Mesendoderm (in vitro differentiated cells): ENCODE measurements at regions not wholly inside any gene's neighbourhood (a gene's known extent, or its start where the extent isn't known, plus 50 kb on each side); places are given as distances from the start of the nearest gene placed in this dataset.

Experiments
- DNase-seq: peaks from one replicate; pipeline ENCODE4 v3.0.0; 2013
- H2AK5ac ChIP-seq: 2 replicates; pipeline ENCODE4 v1.6.1; 2013; ENCODE audit warnings: low read length, inconsistent platforms
- H2BK120ac ChIP-seq: 2 replicates; pipeline ENCODE4 v1.6.1; 2013; ENCODE audit warnings: low read depth, mild to moderate bottlenecking, low read length, moderate library complexity, mixed read lengths
- H2BK15ac ChIP-seq: replicated peaks from 2 replicates; pipeline ENCODE4 v1.6.1; 2013; ENCODE audit warnings: low read depth, mild to moderate bottlenecking, moderate library complexity
- H2BK5ac ChIP-seq: 2 replicates; pipeline ENCODE4 v1.6.1; 2013; ENCODE audit warnings: low read length, inconsistent platforms
- H3K18ac ChIP-seq: 2 replicates; pipeline ENCODE4 v1.6.1; 2013; ENCODE audit warnings: mild to moderate bottlenecking, low read length, mixed read lengths
- H3K23ac ChIP-seq: one replicate; pipeline ENCODE4 v1.6.1; 2013; ENCODE audit warnings: low read length
- H3K27ac ChIP-seq: 2 replicates; pipeline ENCODE4 v1.5.1; 2013; ENCODE audit warnings: low read depth, mild to moderate bottlenecking, inconsistent platforms, low read length, moderate library complexity
- H3K27me3 ChIP-seq: 2 replicates; pipeline ENCODE4 v1.6.1; 2013; ENCODE audit warnings: low read length, control low read depth, mild to moderate bottlenecking, inconsistent platforms; ENCODE audit not compliant: insufficient read depth, poor library complexity
- H3K36me3 ChIP-seq: 2 replicates; pipeline ENCODE4 v1.6.1; 2013; ENCODE audit warnings: low read length, inconsistent platforms; ENCODE audit not compliant: control insufficient read depth, insufficient read depth
- H3K4ac ChIP-seq: one replicate; pipeline ENCODE4 v1.6.1; 2013; ENCODE audit warnings: low read depth, mild to moderate bottlenecking, low read length, moderate library complexity
- H3K4me1 ChIP-seq: 2 replicates; pipeline ENCODE4 v1.6.1; 2013; ENCODE audit warnings: low read depth, low read length, inconsistent platforms; ENCODE audit not compliant: control insufficient read depth
- H3K4me2 ChIP-seq: 2 replicates; pipeline ENCODE4 v1.6.1; 2013; ENCODE audit warnings: low read length
- H3K4me3 ChIP-seq: 2 replicates; pipeline ENCODE4 v1.5.1; 2013; ENCODE audit warnings: mild to moderate bottlenecking, low read length
- H3K56ac ChIP-seq: one replicate; pipeline ENCODE4 v1.6.1; 2013; ENCODE audit warnings: low read length
- H3K79me1 ChIP-seq: 2 replicates; pipeline ENCODE4 v1.6.1; 2013; ENCODE audit warnings: low read length, inconsistent platforms
- H3K79me2 ChIP-seq: 2 replicates; pipeline ENCODE4 v1.6.1; 2013; ENCODE audit warnings: mild to moderate bottlenecking, low read length; ENCODE audit not compliant: control insufficient read depth, insufficient read depth
- H3K9ac ChIP-seq: 2 replicates; pipeline ENCODE4 v1.6.1; 2013; ENCODE audit warnings: low read length, inconsistent platforms
- H4K5ac ChIP-seq: one replicate; pipeline ENCODE4 v1.6.1; 2013; ENCODE audit warnings: low read length
- H4K8ac ChIP-seq: one replicate; pipeline ENCODE4 v1.6.1; 2013; ENCODE audit warnings: low read depth, mild to moderate bottlenecking, control low read depth, low read length, moderate library complexity
- WGBS: extraction: QIAGEN DNeasy Blood & Tissue Kit; methylation state at CpG from one replicate; pipeline ENCODE4 v1.1.7; 2013; ENCODE audit warnings: low lambda C conversion rate, missing lambda C conversion rate; ENCODE audit not compliant: insufficient coverage; ENCODE audit errors: extremely low coverage; 5-methylcytosine and 5-hydroxymethylcytosine counted together

- Histone ChIP-seq H3K79me2 (no peaks in the 10 kb centered on the region), H2BK15ac (no peak overlapping the region), H3K79me1 (no peaks in the 10 kb centered on the region), H3K56ac (no peak overlapping the region), H3K27me3 (no peaks in the 10 kb centered on the region), H3K36me3 (no peaks in the 10 kb centered on the region), H3K9ac (no peak overlapping the region), H3K4ac (no peak overlapping the region), H3K23ac (no peak overlapping the region), H4K8ac (no peak overlapping the region), H4K5ac (no peak overlapping the region), H3K27ac (no peak overlapping the region), H3K18ac (no peak overlapping the region), H2BK120ac (no peak overlapping the region), H2BK5ac (no peak overlapping the region), H2AK5ac (no peak overlapping the region), H3K4me1 (no peaks in the 10 kb centered on the region), H3K4me3 (no peak overlapping the region), H3K4me2 (no peak overlapping the region)
- WGBS: no CpG with 5 or more reads among the region's 2 CpGs
- peak; percentile 43 for DNase-seq
Measured at GRCh38 chr4:124964251-124964650, 251.7 kb upstream of the ANKRD50 start.

GRCh38 chr4:124961138-124961750 lies 248.7 kb upstream of the ANKRD50 start:
- Histone ChIP-seq H2BK15ac (no peak overlapping the region), H3K36me3 (no peaks in the 10 kb centered on the region), H3K79me1 (no peaks in the 10 kb centered on the region), H3K27me3 (no peaks in the 10 kb centered on the region), H2BK120ac (no peak overlapping the region), H3K27ac (no peak overlapping the region), H3K18ac (no peak overlapping the region), H4K5ac (no peak overlapping the region), H2BK5ac (no peak overlapping the region), H3K4me3 (peak overlapping the region; percentile 8), H3K79me2 (no peaks in the 10 kb centered on the region), H3K56ac (no peak overlapping the region), H4K8ac (no peak overlapping the region), H3K9ac (no peak overlapping the region), H3K4me2 (no peak overlapping the region), H3K4ac (no peak overlapping the region), H2AK5ac (no peak overlapping the region), H3K23ac (no peak overlapping the region), H3K4me1 (no peaks in the 10 kb centered on the region)
- no CpG with 5 or more reads among the region's 4 CpGs for WGBS
- no peak for DNase-seq

GRCh38 chr4:124958847-124959246 lies 246.3 kb upstream of the ANKRD50 start:
- no peak overlapping the region for H3K4ac ChIP-seq
- H3K79me1 ChIP-seq: no peaks in the 10 kb centered on the region
- H2BK15ac ChIP-seq: no peak overlapping the region
- no peak overlapping the region for H4K5ac ChIP-seq
- no peak overlapping the region for H3K23ac ChIP-seq
- H3K4me1 ChIP-seq: no peaks in the 10 kb centered on the region
- no peak overlapping the region for H3K4me2 ChIP-seq
- no peak overlapping the region for H3K27ac ChIP-seq
- DNase-seq: no peak
- H3K36me3 ChIP-seq: no peaks in the 10 kb centered on the region
- H2AK5ac ChIP-seq: no peak overlapping the region
- no peak overlapping the region for H3K4me3 ChIP-seq
- no peak overlapping the region for H2BK5ac ChIP-seq
- H3K79me2 ChIP-seq: no peaks in the 10 kb centered on the region
- H4K8ac ChIP-seq: no peak overlapping the region
- H2BK120ac ChIP-seq: no peak overlapping the region
- no peak overlapping the region for H3K56ac ChIP-seq
- no CpG with 5 or more reads among the region's 1 CpG for WGBS
- H3K9ac ChIP-seq: no peak overlapping the region
- H3K18ac ChIP-seq: no peak overlapping the region
- no peaks in the 10 kb centered on the region for H3K27me3 ChIP-seq

GRCh38 chr4:124955476-124955875 lies 242.9 kb upstream of the ANKRD50 start:
- Histone ChIP-seq H3K27ac (no peak overlapping the region), H3K56ac (no peak overlapping the region), H3K9ac (no peak overlapping the region), H3K23ac (no peak overlapping the region), H3K4me2 (no peak overlapping the region), H2BK5ac (no peak overlapping the region), H3K18ac (no peak overlapping the region), H2AK5ac (no peak overlapping the region), H3K79me1 (no peaks in the 10 kb centered on the region), H3K27me3 (no peaks in the 10 kb centered on the region), H3K79me2 (no peaks in the 10 kb centered on the region), H4K8ac (no peak overlapping the region), H2BK120ac (no peak overlapping the region), H3K4me1 (no peaks in the 10 kb centered on the region), H3K4me3 (no peak overlapping the region), H4K5ac (no peak overlapping the region), H3K4ac (no peak overlapping the region), H3K36me3 (no peaks in the 10 kb centered on the region), H2BK15ac (no peak overlapping the region)
- WGBS: no CpG with 5 or more reads among the region's 2 CpGs
- no peak for DNase-seq

DNA sequence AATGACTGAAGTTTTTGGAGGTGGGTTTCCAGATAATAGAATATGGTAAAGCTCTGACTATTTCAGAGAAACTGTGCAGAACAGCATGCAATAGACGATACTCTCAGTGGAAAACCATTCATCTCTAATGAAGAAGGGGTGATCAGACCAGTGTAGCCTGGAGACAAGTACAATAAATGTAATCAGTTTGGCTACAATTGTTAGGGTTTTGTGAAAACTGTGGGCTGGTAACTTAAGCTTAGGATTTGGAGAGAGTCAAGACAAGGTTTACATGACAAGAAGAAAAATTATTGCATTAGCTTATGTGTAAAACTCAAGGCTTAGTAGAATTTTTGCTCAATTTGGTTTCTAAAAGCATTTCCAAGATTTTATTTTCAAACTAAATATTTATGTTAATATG lies 241.5 kb upstream of the ANKRD50 start:
- Histone ChIP-seq H4K5ac (no peak overlapping the region), H3K27ac (no peak overlapping the region), H3K18ac (no peak overlapping the region), H4K8ac (no peak overlapping the region), H2AK5ac (no peak overlapping the region), H3K4me2 (no peak overlapping the region), H3K56ac (no peak overlapping the region), H3K9ac (no peak overlapping the region), H3K79me2 (no peaks in the 10 kb centered on the region), H3K4me3 (no peak overlapping the region), H3K4me1 (no peaks in the 10 kb centered on the region), H3K27me3 (no peaks in the 10 kb centered on the region), H2BK15ac (no peak overlapping the region), H2BK120ac (no peak overlapping the region), H3K79me1 (no peaks in the 10 kb centered on the region), H2BK5ac (no peak overlapping the region), H3K23ac (no peak overlapping the region), H3K4ac (no peak overlapping the region), H3K36me3 (no peaks in the 10 kb centered on the region)
- WGBS: no CpG with 5 or more reads among the region's 1 CpG
- DNase-seq: no peak

DNA sequence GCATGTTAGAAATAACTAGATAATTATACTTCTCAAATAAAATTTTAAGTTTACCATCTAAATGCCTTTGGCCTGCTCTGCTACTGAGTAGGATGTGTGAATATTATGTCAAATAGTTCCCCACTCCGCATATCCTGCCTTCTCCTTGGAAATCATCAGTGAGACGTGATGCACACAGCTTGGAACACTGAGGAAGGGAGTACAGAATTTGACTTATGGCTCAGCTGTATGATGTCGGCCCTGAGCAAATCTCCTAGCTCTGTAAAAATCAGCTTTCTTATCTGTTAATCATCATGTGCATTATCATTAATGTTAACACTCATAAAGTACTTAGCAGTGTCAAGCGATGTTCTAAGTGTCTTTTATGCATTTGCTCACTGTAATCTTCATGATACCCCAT lies 241.0 kb upstream of the ANKRD50 start:
- Histone ChIP-seq H3K36me3 (no peaks in the 10 kb centered on the region), H4K5ac (no peak overlapping the region), H3K56ac (no peak overlapping the region), H3K4me2 (no peak overlapping the region), H2BK120ac (no peak overlapping the region), H2AK5ac (no peak overlapping the region), H3K18ac (no peak overlapping the region), H3K9ac (no peak overlapping the region), H4K8ac (no peak overlapping the region), H3K4ac (no peak overlapping the region), H3K27ac (no peak overlapping the region), H3K4me1 (no peaks in the 10 kb centered on the region), H3K79me1 (no peaks in the 10 kb centered on the region), H2BK15ac (no peak overlapping the region), H3K23ac (no peak overlapping the region), H3K27me3 (no peaks in the 10 kb centered on the region), H2BK5ac (no peak overlapping the region), H3K4me3 (no peak overlapping the region), H3K79me2 (no peaks in the 10 kb centered on the region)
- no peak for DNase-seq
- WGBS: no CpG with 5 or more reads among the region's 4 CpGs
